ENCODE measurements at regions not wholly inside any gene's neighbourhood (a gene's known extent, or its start where the extent isn't known, plus 50 kb on each side); places are given as distances from the start of the nearest gene placed in this dataset.

- intact Hi-C loops (cut with micrococcal nuclease): no loop called here
- Histone ChIP-seq H3K27me3 (replicated peaks in 1 of 4; ENCODE audit: control extremely low read depth in 1 of 4, control insufficient read depth in 3 of 4, insufficient read depth in 4 of 4, low read length in 3 of 4) (peaks cover 0 to 2% (median 0%) of the 10 kb centered on the region in 4 experiments), H3K27ac (ENCODE audit: low read length in 2 of 2) (no peak overlapping the region), H3K9me3 (ENCODE audit: control extremely low read depth in 1 of 3, control insufficient read depth in 2 of 3, insufficient read depth in 1 of 3, low read length in 2 of 3) (peaks cover 0 to 2% (median 0%) of the 10 kb centered on the region in 3 donors), H2AFZ (ENCODE audit: insufficient read depth, low read depth, low read length, poor library complexity, severe bottlenecking) (no peak overlapping the region), H3K9ac (ENCODE audit: low read length) (no peak overlapping the region), H3K4me1 (ENCODE audit: control insufficient read depth in 2 of 2, insufficient read depth in 2 of 2, low read length in 2 of 2) (no peaks in the 10 kb centered on the region), H3K79me2 (ENCODE audit: control insufficient read depth, insufficient read depth, low read length) (no peaks in the 10 kb centered on the region), H3K4me3 (ENCODE audit: control extremely low read depth in 1 of 5, extremely low read depth in 1 of 5, insufficient read depth in 1 of 5, low read depth in 2 of 5, low read length in 4 of 5) (no peak overlapping the region), H3K4me2 (replicated peaks; ENCODE audit: low read depth, low read length, poor library complexity, severe bottlenecking) (no peak overlapping the region), H3K36me3 (replicated peaks in 1 of 2; ENCODE audit: control extremely low read depth in 1 of 2, control insufficient read depth in 1 of 2, extremely low read depth in 1 of 2, insufficient read depth in 2 of 2, low read length in 1 of 2) (no peaks in the 10 kb centered on the region), H4K20me1 (ENCODE audit: control insufficient read depth, insufficient read depth, low read length, poor library complexity, severe bottlenecking) (no peaks in the 10 kb centered on the region)
- Mint-ChIP-seq H3K9me3 (ENCODE audit: insufficient read depth) (no peaks in the 10 kb centered on the region), H3K27ac (no peak overlapping the region), H3K4me3 (no peak overlapping the region), H3K4me1 (no peaks in the 10 kb centered on the region), H3K27me3 (peaks cover 4% of the 10 kb centered on the region)
- ATAC-seq (ENCODE audit: low read depth) (no peak), DNase-seq (no peak)
- TF ChIP-seq CTCF (IDR thresholded peaks at IDR 0.05) (no peak), EZH2 (IDR thresholded peaks at IDR 0.05; ENCODE audit: borderline replicate concordance, insufficient read depth, low read depth, low read length, poor library complexity, severe bottlenecking) (no peak)
- WGBS (ENCODE audit: insufficient coverage): 83% methylated on average over 2 of the region's 3 CpGs
- CTCF ChIA-PET: interaction anchor here (1.5 kb wide), 1 partner anchor 14 kb away, joined by 3 read pairs; no protein-coding TSS in a partner anchor
- POLR2A ChIA-PET: no interaction called here
These were observed 281.9 kb downstream of the BTG1 start for GRCh38 chr12:91863702-91864101.

GRCh38 chr12:91861554-91861953 is 284.1 kb downstream of the BTG1 start:
- ChIA-PET POLR2A (no interaction called here), CTCF (no interaction called here)
- Histone ChIP-seq H3K4me2 (replicated peaks; ENCODE audit: low read depth, low read length, poor library complexity, severe bottlenecking) (no peak overlapping the region), H3K9ac (ENCODE audit: low read length) (no peak overlapping the region), H3K27me3 (replicated peaks in 1 of 4; ENCODE audit: control extremely low read depth in 1 of 4, control insufficient read depth in 3 of 4, insufficient read depth in 4 of 4, low read length in 3 of 4) (peaks cover 0 to 2% (median 0%) of the 10 kb centered on the region in 4 experiments), H3K4me3 (ENCODE audit: control extremely low read depth in 1 of 5, extremely low read depth in 1 of 5, insufficient read depth in 1 of 5, low read depth in 2 of 5, low read length in 4 of 5) (no peak overlapping the region), H4K20me1 (ENCODE audit: control insufficient read depth, insufficient read depth, low read length, poor library complexity, severe bottlenecking) (no peaks in the 10 kb centered on the region), H3K79me2 (ENCODE audit: control insufficient read depth, insufficient read depth, low read length) (no peaks in the 10 kb centered on the region), H3K9me3 (ENCODE audit: control extremely low read depth in 1 of 3, control insufficient read depth in 2 of 3, insufficient read depth in 1 of 3, low read length in 2 of 3) (peaks cover 0 to 2% (median 0%) of the 10 kb centered on the region in 3 donors), H3K4me1 (ENCODE audit: control insufficient read depth in 2 of 2, insufficient read depth in 2 of 2, low read length in 2 of 2) (no peaks in the 10 kb centered on the region), H3K36me3 (replicated peaks in 1 of 2; ENCODE audit: control extremely low read depth in 1 of 2, control insufficient read depth in 1 of 2, extremely low read depth in 1 of 2, insufficient read depth in 2 of 2, low read length in 1 of 2) (no peaks in the 10 kb centered on the region), H3K27ac (ENCODE audit: low read length in 2 of 2) (no peak overlapping the region), H2AFZ (ENCODE audit: insufficient read depth, low read depth, low read length, poor library complexity, severe bottlenecking) (no peak overlapping the region)
- Mint-ChIP-seq H3K27me3 (peaks cover 4% of the 10 kb centered on the region), H3K4me3 (no peak overlapping the region), H3K27ac (no peak overlapping the region), H3K4me1 (no peaks in the 10 kb centered on the region), H3K9me3 (ENCODE audit: insufficient read depth) (no peaks in the 10 kb centered on the region)
- WGBS (ENCODE audit: insufficient coverage): no CpG with 5 or more reads among the region's 1 CpG
- ATAC-seq (ENCODE audit: low read depth): no peak
- TF ChIP-seq EZH2 (IDR thresholded peaks at IDR 0.05; ENCODE audit: borderline replicate concordance, insufficient read depth, low read depth, low read length, poor library complexity, severe bottlenecking) (no peak), CTCF (IDR thresholded peaks at IDR 0.05) (no peak)
- intact Hi-C loops (cut with micrococcal nuclease): no loop called here
- DNase-seq: no peak
